Inferior parietal cortex (tissue), 1 donor: ENCODE measurements at regions not wholly inside any gene's neighbourhood (a gene's known extent, or its start where the extent isn't known, plus 50 kb on each side); places are given as distances from the start of the nearest gene placed in this dataset.
A peak's percentile ranks its signal among the peaks of the same experiment; 100 is the strongest.

Experiments
- DNase-seq: peaks from one replicate; pipeline ENCODE4 v3.0.0-alpha.2; 2016; ENCODE audit errors: extremely low spot score

- DNase-seq, result no peak
Observed at GRCh38 chr1:198864695-198865094, 225.9 kb downstream of the PTPRC start.

DNA sequence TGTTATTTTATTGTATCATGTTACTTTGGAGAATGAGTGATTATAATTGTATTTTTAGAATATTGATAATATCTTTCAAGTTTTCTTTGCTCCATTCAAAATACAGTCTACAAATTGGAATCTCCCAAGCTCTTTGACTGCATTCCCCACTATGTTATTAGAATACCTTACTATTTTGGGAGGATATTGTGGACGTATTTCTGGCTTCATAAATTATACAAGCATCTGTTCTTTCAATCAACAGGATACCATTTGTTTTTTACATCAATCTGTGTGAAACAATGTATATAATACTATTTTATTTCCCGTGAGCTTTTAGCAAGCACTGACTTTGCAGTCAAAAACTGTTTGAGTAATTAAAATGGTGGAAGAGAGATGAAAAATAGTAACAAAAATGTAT, 226.5 kb downstream of the PTPRC start:
- no peak for DNase-seq

GRCh38 chr1:198867182-198867581, 228.3 kb downstream of the PTPRC start:
- DNase-seq, result no peak

DNA sequence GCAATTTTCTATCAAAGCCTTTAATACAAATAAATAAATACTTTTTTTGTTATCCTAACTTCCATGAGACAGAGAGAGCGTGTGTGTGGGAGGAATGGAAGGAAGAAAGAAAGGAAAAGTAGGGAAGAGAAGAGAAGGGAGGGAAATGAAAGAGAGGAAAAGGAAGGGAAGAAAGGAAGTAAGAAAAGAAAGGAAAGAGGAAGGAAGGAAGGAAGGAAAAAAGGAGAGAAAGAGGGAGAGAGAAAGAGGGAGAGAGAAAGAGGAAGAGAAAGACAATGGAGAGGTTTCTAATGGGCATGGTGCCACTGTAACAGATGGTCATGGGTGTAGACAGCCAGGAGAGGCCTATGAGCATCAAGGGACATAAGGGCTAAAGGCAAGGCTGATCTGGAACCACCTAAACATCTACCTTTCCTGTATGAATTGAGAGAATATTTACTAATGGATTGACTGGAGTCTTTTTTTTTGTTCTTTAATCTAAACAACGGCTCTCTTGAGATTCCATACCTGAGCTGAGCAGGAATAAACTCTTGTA, 234.9 kb downstream of the PTPRC start:
- no peak for DNase-seq

DNA sequence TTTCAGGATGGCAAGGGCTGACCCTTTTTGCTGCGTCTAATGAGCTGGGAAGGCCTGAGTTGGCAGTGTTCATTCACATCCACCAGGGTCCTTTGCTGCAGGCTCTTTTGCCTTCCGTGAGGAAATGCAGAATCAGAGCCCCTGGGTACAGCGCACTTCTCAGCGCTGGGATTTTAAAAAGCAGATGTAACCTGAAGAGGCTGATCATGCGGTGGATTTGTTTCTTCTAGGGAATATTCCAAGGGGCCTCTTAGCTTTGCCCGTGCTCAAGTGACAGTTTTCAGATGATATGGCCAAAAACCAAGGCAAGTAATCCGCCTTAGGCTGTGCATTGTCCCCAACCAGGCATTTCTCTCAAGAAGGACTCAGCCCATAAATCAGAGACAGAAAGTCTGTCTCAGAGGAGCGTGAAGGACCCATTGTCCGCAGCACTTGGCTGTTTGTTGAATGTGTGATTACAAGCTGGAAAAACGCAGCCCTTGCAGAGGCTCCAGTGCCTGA, 237.6 kb downstream of the PTPRC start:
- peak; percentile 52 for DNase-seq

GRCh38 chr1:198878566-198878965, 239.7 kb downstream of the PTPRC start:
- DNase-seq, result no peak

DNA sequence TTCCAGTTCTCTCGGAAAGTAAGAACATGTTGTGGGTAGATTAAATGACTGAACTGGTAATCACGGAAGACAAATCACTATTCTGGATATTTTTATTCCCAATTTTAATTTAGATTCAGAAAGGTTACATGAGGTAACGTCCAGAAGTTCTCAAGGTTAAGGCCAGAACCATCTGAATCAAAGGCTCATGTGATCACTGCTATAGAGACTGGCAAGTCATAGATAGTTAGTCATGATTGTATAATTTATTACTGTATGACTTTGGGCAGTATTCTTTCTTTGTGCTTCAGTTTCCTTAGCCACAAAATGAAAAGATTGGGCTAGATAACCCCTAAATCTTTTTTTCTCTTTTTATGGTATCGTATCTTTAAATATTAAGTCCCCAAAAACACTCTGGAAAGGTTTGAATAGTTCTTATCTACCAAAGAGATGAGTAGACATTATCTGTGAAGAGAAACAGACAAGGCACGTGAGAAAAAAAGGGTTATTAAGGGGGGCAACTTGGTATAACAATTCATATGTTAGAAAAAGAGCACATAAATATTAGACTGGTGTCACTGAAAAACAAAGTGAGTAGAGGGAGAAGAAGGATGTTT, 241.0 kb downstream of the PTPRC start:
- no peak for DNase-seq

- DNase-seq, result no peak
Observed at GRCh38 chr1:198880397-198880796, 241.6 kb downstream of the PTPRC start.

DNA sequence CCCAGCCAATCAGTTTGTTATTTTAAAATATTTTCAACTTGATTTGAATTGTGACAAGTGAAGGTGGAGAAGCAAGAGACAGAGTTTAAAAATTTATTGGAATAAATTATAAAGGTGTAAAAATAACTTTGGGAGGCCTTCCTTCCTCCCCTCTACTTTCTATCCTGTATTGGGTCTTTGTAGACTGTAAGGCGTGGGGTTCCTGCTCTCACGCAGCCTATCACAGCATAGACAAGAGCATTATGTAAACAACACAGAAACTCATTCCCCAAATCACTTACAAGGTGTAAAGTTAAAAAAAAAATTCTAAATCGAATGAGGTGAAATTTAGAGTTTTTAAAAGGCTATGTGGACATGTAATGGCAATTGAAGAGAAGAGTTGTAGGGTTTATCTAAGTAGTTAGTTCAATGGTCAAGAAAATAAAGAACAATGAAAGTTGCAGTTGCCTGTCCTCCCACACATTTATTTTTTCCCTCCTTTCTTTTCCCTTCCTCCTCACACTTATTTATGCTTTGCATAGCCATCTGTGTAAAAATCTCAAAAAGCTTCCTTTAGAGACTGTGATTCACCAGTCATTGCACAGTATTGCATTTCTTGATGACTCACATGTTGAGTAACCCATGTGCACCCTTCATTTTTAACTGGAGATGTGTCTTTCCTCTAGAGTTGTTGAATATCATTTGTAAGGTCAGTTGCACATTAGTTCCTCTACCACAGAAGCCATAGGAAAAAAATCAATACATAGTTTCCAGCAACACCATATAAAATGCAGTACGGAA, 242.2 kb downstream of the PTPRC start:
- no peak for DNase-seq

DNA sequence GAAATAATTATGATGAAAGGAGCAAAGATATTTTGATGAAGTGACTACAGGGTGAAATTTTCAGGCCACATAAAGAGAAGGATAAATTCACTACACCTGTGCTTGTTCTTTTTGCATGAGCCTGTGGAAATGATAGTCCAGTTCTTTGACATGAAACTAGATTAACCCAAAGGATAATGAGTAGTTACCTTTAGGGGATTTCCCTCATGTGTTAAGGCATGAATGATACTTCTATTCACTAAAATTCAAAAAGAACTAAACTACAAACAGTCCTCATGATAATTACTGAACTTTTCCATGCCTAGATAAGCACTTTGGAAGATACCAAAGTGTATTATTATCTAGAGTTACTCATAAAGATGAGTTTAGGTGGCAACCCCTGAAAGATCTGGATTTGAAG, 244.3 kb downstream of the PTPRC start:
- no peak for DNase-seq

DNA sequence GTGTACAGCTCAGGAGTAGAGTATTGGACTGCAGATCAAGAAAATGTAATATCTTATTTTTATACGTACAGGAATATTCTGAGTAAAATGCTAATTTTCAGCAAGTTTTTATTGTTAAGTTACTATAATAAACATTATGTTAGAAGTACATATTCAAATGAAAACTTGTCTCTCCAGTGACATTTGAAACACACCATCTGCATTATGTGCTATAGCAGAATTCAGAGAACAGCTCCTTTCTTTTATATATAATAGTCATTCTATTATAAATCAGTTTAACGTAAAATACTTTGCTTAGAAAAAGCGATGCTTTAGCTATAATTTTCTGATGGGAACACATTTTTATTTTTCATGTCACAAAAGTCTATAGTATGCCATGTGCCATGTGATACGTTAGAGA, 249.0 kb downstream of the PTPRC start:
- no peak for DNase-seq

DNA sequence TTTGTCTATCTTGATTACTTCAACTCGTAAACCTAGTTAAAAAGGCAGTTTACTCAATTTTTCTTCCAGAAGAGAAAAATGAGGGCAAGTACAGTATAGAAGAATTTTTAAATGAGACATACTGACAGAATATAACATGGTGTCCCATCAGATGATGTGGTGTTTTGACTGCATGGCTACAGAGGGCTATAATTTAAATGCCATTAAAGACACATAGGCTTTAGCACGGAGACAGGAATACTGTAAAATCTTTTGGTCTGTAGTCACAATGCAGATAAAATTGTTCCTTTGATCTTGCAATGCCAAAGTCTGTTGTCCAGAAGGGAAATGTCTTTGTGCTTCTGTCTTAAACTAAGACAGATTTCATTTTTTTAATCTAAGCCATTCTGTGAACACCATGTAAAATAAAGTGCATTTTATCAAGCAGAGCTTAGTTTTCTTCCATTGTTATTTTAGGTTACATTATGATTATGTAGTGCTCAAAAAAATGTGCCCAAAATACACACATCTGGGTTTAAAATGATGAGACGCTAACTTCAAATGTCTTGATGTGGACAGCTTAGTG, 249.6 kb downstream of the PTPRC start:
- no peak for DNase-seq

- no peak for DNase-seq
Observed at GRCh38 chr1:198889101-198889500, 250.3 kb downstream of the PTPRC start.

- DNase-seq, result no peak
Observed at GRCh38 chr1:198889749-198890148, 250.9 kb downstream of the PTPRC start.

- DNase-seq, result no peak
Observed at GRCh38 chr1:198890214-198890930, 251.5 kb downstream of the PTPRC start.

DNA sequence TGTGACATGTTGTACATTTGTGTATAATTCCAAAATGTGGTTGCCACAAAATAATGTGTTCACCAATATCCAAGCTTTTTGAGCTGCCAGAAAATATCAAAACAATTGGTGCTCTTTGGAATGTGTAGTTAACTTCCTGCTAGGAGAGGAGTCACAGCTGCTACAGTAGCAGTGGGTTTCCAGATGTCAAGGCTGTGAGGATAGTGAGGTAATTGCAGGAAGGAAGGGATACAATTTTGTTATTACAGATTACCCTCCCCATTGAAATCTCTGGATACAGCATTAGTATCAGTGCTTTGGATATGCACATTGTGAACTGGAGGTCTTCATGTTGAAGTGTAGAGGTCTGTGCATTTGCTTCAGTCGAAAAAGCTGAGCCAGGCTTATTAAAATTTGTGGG, 253.2 kb downstream of the PTPRC start:
- no peak for DNase-seq

DNA sequence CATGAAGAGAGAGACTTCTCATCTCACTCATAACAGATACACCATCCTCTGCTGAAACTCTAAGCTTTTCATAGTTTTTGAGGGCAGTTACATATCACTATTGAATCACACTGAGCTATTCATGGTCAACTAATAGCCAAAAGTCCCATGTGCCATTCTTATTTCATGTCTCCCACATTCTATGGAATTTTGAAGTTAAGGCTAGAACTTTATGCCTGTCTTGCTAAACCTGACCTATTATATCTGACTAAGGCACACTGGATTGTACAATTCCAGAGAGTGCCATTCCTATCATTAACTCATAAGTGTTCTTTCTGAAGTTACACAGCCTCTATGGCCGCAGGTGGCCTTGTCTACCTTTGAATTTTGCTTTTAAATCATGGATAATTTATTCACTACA, 254.3 kb downstream of the PTPRC start:
- DNase-seq, result no peak

DNA sequence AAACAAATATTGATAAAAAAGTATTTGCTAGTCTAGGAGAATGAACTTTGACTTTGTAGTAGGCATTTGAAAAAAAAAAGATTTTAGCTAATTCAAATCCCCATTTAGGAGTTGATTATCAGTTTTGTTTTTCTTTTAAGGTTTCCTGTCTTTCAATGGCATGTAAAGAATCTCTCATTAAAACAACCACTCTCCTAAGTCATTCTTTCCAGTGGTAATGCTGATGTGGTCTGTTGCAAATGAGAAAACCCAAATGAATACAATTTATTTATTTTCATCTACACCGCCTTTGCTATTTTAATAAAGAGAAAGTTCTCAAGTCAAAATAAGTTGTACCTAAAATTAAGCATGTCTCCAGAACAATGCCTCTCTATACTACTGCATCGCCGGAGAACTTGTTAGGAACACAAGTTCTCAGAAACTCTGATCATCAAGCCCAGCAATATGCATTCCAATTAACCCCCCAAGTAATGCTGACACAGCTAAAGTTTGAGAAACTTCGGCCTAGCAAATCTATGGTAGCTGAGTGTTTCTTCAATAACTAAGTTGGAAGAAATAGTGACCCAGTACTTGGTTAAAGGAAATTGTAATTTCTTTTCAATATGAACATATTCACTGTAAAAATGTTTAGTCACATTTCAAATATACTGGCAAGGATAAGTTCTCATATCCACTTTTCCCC, 255.1 kb downstream of the PTPRC start:
- no peak for DNase-seq

DNA sequence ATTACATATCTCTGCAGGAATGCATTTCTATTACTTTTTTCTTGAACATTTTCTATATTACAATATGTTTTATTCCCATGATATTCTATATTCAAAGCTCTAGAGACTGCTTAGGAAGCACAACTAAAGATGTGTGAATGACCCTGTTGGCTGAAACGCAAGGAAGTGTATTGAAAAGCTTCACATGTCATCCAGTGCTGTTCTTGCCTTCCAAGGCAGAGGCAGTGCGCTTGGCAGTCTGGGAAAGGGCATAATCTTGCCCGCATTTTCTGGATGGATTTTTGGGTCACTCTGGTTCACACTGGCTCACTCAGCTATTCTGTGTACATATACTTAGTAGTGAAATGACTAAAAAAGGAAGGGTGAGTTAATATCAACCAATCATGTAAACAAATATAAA, 262.4 kb downstream of the PTPRC start:
- DNase-seq, result no peak

- no peak for DNase-seq
Observed at GRCh38 chr1:198902655-198903054, 263.8 kb downstream of the PTPRC start.

GRCh38 chr1:198903203-198903602, 264.4 kb downstream of the PTPRC start:
- DNase-seq, result no peak

DNA sequence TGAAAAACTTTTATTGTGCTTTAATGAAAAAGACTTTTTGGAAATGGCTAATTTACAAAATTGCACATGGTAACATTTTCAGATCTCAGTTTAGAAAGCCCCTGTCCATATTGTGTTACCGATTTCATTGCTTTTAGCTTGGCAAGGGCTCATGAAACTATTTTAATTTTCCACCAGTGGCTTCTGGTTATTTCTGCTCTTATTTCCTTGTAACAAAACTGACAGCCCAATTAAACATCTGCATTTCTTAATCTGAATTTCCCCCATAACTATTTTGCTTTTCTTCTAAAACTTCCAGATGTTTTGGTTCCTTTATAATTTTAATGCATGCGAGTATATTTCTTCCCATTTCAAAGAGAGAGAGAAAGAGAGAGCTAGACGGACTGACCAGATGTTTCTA, 264.8 kb downstream of the PTPRC start:
- no peak for DNase-seq
